GM10248 (cell line): ENCODE measurements at regions not wholly inside any gene's neighbourhood (a gene's known extent, or its start where the extent isn't known, plus 50 kb on each side); places are given as distances from the start of the nearest gene placed in this dataset.

Experiments used
- CTCF ChIA-PET: fragments of 300-600 bp; sonication (Branson Sonifier 250); formaldehyde crosslinking; extraction: SDS; loops from one replicate; lab custom pipeline; 2021; ENCODE audit warnings: antibody characterized with exemption; lab: Yijun Ruan, JAX
- POLR2A ChIA-PET: fragments of 350-650 bp; sonication (Branson Sonifier 250); formaldehyde crosslinking; extraction: SDS; loops from one replicate; lab custom pipeline; 2020; ENCODE audit warnings: antibody characterized with exemption; lab: Yijun Ruan, JAX
- DNase-seq: peaks from one replicate; pipeline ENCODE4 v3.0.0; 2012; ENCODE audit errors: extremely low spot score
- CTCF ChIP-seq: IDR thresholded peaks from 2 replicates; pipeline ENCODE4 v1.5.1; 2012; ENCODE audit warnings: mild to moderate bottlenecking, low read depth; ENCODE audit errors: extremely low read depth, missing control alignments, control extremely low read depth

- CTCF ChIA-PET, result no interaction called here
- DNase-seq, result no peak
- TF ChIP-seq CTCF, result no peak
- POLR2A ChIA-PET, result no interaction called here
These were observed 57.6 kb upstream of the SSTR1 start for GRCh38 chr14:38150075-38150474.
